ENCODE measurements at regions not wholly inside any gene's neighbourhood (a gene's known extent, or its start where the extent isn't known, plus 50 kb on each side); places are given as distances from the start of the nearest gene placed in this dataset.

- no TSS peak for BruUV-seq (replicated peaks)
- FAIRE-seq, result no peak
Observed at GRCh38 chr12:67741270-67741669, 92.7 kb downstream of the DYRK2 start.

More at GRCh38 chr12:67741270-67741669, 92.7 kb downstream of the DYRK2 start:
- H2AFZ ChIP-seq (ENCODE audit: low read length), result no peak overlapping the region
- H3K27me3 ChIP-seq (ENCODE audit: control insufficient read depth in 1 of 2, insufficient read depth in 2 of 2, low read length in 2 of 2), result no peaks in the 10 kb centered on the region; a peak in 1 of 5 replicates
- no peak overlapping the region for H3K4me2 ChIP-seq (ENCODE audit: low read depth, low read length)
- H3K36me3 ChIP-seq (replicated peaks in 1 of 2; ENCODE audit: control insufficient read depth in 1 of 2, insufficient read depth in 2 of 2, low read length in 2 of 2), result no peaks in the 10 kb centered on the region
- TF ChIP-seq, protein P1, sequence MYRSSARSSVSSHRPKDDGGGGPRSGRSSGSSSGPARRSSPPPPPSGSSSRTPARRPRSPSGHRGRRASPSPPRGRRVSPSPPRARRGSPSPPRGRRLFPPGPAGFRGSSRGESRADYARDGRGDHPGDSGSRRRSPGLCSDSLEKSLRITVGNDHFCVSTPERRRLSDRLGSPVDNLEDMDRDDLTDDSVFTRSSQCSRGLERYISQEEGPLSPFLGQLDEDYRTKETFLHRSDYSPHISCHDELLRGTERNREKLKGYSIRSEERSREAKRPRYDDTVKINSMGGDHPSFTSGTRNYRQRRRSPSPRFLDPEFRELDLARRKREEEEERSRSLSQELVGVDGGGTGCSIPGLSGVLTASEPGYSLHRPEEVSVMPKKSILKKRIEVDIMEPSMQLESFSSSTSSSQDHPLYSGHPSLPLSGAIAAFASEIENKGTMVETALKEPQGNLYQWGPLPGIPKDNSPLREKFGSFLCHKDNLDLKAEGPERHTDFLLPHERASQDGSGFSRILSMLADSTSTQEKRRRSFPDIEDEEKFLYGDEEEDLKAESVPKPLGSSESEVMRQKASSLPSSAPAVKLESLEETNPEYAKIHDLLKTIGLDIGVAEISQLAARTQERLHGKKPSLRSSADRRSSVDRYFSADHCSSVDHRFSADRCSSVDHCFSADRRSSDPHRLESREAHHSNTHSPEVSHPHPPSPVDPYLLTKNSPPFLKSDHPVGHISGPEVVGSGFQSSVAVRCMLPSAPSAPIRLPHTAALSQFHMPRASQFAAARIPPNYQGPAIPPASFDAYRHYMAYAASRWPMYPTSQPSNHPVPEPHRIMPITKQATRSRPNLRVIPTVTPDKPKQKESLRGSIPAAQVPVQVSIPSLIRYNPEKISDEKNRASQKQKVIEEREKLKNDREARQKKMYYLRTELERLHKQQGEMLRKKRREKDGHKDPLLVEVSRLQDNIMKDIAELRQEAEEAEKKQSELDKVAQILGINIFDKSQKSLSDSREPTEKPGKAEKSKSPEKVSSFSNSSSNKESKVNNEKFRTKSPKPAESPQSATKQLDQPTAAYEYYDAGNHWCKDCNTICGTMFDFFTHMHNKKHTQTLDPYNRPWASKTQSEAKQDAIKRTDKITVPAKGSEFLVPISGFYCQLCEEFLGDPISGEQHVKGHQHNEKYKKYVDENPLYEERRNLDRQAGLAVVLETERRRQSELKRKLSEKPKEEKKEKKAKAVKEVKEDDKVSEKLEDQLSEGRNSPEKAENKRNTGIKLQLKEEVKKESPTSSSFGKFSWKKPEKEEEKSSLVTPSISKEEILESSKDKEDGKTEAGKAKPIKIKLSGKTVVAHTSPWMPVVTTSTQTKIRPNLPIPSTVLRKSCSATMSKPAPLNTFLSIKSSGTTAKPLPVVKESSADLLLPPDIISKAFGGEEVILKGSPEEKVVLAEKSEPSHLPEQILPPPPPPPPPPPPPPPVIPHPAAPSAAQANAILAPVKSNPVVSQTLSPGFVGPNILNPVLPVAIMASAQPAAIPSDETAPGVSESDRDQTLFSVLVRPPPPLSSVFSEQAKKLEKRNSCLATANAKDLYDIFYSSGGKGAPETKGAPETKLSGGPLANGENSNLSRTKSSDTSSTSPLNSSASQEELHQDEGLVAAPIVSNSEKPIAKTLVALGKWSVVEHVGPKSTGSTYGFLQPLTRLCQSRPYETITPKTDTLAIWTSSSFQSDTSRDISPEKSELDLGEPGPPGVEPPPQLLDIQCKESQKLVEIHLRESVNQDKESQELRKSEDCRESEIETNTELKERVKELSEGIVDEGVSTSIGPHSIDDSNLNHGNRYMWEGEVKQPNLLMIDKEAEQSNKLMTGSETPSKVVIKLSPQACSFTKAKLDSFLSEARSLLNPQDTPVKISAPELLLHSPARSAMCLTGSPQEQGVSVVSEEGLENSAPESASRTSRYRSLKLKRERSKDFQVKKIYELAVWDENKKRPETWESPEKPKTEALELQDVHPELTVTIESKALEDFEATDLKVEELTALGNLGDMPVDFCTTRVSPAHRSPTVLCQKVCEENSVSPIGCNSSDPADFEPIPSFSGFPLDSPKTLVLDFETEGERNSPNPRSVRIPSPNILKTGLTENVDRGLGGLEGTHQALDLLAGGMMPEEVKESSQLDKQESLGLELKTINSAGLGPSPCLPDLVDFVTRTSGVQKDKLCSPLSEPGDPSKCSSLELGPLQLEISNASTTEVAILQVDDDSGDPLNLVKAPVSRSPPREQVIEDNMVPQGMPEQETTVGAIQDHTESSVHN (CRISPR knock-in tag; IDR thresholded peaks at IDR 0.05), result no peak
- TF ChIP-seq ZNF713 (CRISPR knock-in tag; IDR thresholded peaks at IDR 0.05), result no peak
- H3K4me3 ChIP-seq (replicated peaks in 1 of 3; ENCODE audit: insufficient read depth in 1 of 3, low read depth in 2 of 3, low read length in 3 of 3), result no peak overlapping the region
- no peak overlapping the region for H3K9ac ChIP-seq (ENCODE audit: insufficient read depth, low read depth, low read length)
- intact Hi-C loops (cut with micrococcal nuclease; ENCODE audit: unreplicated experiment), result no loop called here
- H4K20me1 ChIP-seq (ENCODE audit: insufficient read depth, low read length), result no peaks in the 10 kb centered on the region
- H3K79me2 ChIP-seq (ENCODE audit: insufficient read depth, low read length), result no peaks in the 10 kb centered on the region
- 28% methylated on average over 3 of the region's 3 CpGs for WGBS (ENCODE audit: low lambda C conversion rate)
- no peak for ATAC-seq
- ChIA-PET CTCF (ENCODE audit: low intra/inter-chr PET ratio, low total read pairs) (no interaction called here), POLR2A (no interaction called here)
- no peaks in the 10 kb centered on the region for H3K4me1 ChIP-seq (ENCODE audit: insufficient read depth, low read length)
- in situ Hi-C loops (cut with HindIII; ENCODE audit: extremely low pct_ligation_motif_present, low pct_unique_long_range_greater_than_20kb), result no loop called here
- no peak overlapping the region for H3K27ac ChIP-seq (ENCODE audit: extremely low read length, insufficient read depth, low read length)
- no peak for DNase-seq (ENCODE audit: low spot score)
- no peaks in the 10 kb centered on the region for H3K9me3 ChIP-seq (ENCODE audit: low read length)
